Naive B cell (primary cell): ENCODE measurements at regions not wholly inside any gene's neighbourhood (a gene's known extent, or its start where the extent isn't known, plus 50 kb on each side); places are given as distances from the start of the nearest gene placed in this dataset.

Experiments
- ATAC-seq, 2 donors: fragments of 150-1000 bp; cut with Tn5 transposase; 2 replicates each; pipeline ENCODE4 v1.10.0; 2021; ENCODE audit warnings: low read depth in 2 of 2, mild to moderate bottlenecking in 2 of 2, moderate library complexity in 2 of 2
- DNase-seq: peaks from one replicate; pipeline ENCODE4 v3.0.0; 2022
- H3K27ac Mint-ChIP-seq, 6 donors: one replicate each; pipeline ENCODE4 v1.8.0; 2020 to 2022; ENCODE audit warnings: mild to moderate bottlenecking in 6 of 6, mixed read lengths in 6 of 6, moderate library complexity in 5 of 6, inconsistent platforms in 2 of 6
- H3K27me3 Mint-ChIP-seq, 3 donors: one replicate each; pipeline ENCODE4 v1.8.0; 2021 to 2022; ENCODE audit warnings: mixed read lengths in 3 of 3, mild to moderate bottlenecking in 1 of 3
- H3K36me3 Mint-ChIP-seq, 2 donors: one replicate each; pipeline ENCODE4 v1.8.0; 2020 to 2022; ENCODE audit warnings: mixed read lengths in 2 of 2, inconsistent platforms in 1 of 2, mild to moderate bottlenecking in 1 of 2
- H3K4me1 Mint-ChIP-seq, 3 donors: one replicate each; pipeline ENCODE4 v1.8.0; 2020 to 2022; ENCODE audit warnings: mixed read lengths in 3 of 3, inconsistent platforms in 1 of 3, mild to moderate bottlenecking in 1 of 3, moderate library complexity in 1 of 3
- H3K4me3 Mint-ChIP-seq, 8 donors: one replicate each; pipeline ENCODE4 v1.8.0; 2020 to 2022; ENCODE audit warnings: mild to moderate bottlenecking in 8 of 8, mixed read lengths in 8 of 8, moderate library complexity in 8 of 8, inconsistent platforms in 2 of 8
- H3K9me3 Mint-ChIP-seq, 7 donors: one replicate each; pipeline ENCODE4 v1.8.0; 2020 to 2022; ENCODE audit warnings: mixed read lengths in 7 of 7, mild to moderate bottlenecking in 5 of 7, inconsistent platforms in 2 of 7, moderate library complexity in 1 of 7

GRCh38 chr6:11346516-11346915 lies 114.0 kb upstream of the NEDD9 start:
- DNase-seq (no peak), ATAC-seq (peak; percentile 67 to 80)
- peaks cover 81 to 98% (median 97%) of the 10 kb centered on the region in 3 donors for H3K4me1 Mint-ChIP-seq
- peak overlapping the region; percentile 39 to 88 (median 72) for H3K27ac Mint-ChIP-seq
- H3K9me3 Mint-ChIP-seq = peaks cover 0 to 4% (median 0%) of the 10 kb centered on the region in 7 donors
- H3K27me3 Mint-ChIP-seq = no peaks in the 10 kb centered on the region
- peak overlapping the region in 5 of 8 donors; percentile 23 to 83 (median 53) for H3K4me3 Mint-ChIP-seq
- peaks cover 25 to 39% of the 10 kb centered on the region in 2 donors for H3K36me3 Mint-ChIP-seq

- Mint-ChIP-seq H3K27me3 (no peaks in the 10 kb centered on the region), H3K4me3 (peak overlapping the region in 2 of 8 donors; percentile 6 to 37), H3K27ac (peak overlapping the region in 5 of 6 donors; percentile 52 to 89 (median 75)), H3K4me1 (peaks cover 81 to 96% (median 94%) of the 10 kb centered on the region in 3 donors), H3K36me3 (peaks cover 24 to 38% of the 10 kb centered on the region in 2 donors), H3K9me3 (no peaks in the 10 kb centered on the region)
- ATAC-seq (no peak), DNase-seq (no peak)
Measured at GRCh38 chr6:11345536-11345935, 113.1 kb upstream of the NEDD9 start.

DNA sequence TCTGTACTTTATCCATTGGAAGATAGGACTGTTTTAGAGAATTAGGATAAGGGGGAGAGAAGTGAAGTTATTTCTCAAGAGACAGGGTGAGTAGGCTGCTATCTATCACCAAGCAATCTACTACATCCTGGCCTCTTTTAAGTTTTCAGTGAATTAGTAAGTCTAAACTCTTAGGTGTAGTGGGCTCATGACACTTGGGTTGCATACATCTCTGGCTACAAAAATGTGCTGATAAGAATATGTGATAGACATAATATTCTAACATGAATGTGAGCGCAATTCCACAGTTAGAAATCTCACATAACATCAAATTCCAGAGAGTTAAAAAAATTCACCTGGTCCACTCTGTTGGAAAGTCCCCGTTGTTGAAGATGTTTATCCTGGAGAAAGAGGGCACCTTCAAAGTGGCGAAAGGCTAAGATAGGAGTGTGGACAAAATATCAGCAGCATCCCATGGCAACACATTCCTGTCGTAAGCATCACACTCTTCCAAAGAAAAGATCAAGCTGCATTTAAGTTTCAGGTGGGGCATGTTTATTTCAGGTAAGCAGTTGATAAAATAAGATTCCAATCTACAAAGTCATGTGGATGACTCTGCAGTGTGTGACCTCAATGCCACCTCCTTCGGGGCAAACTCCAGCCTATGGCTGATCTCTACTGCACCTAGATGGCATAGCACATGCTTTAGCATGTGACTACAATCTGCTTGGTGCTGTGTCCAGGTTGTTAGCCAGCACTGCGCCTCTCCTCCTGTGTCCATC lies 111.7 kb upstream of the NEDD9 start:
- peaks cover 28 to 45% of the 10 kb centered on the region in 2 donors for H3K36me3 Mint-ChIP-seq
- peak overlapping the region in 2 of 8 donors; percentile 21 to 35 for H3K4me3 Mint-ChIP-seq
- H3K4me1 Mint-ChIP-seq = peaks cover 79 to 92% (median 84%) of the 10 kb centered on the region in 3 donors
- no peaks in the 10 kb centered on the region for H3K27me3 Mint-ChIP-seq
- no peak for DNase-seq
- peaks cover 0 to 7% (median 0%) of the 10 kb centered on the region in 7 donors for H3K9me3 Mint-ChIP-seq
- H3K27ac Mint-ChIP-seq = peak overlapping the region in 5 of 6 donors; percentile 73 to 78 (median 74)
- ATAC-seq = no peak

GRCh38 chr6:11341867-11342266 lies 109.4 kb upstream of the NEDD9 start:
- Mint-ChIP-seq H3K36me3 (peaks cover 28 to 48% of the 10 kb centered on the region in 2 donors), H3K27ac (peak overlapping the region in 4 of 6 donors; percentile 9 to 78 (median 70)), H3K9me3 (peaks cover 0 to 7% (median 0%) of the 10 kb centered on the region in 7 donors), H3K4me1 (peaks cover 69 to 73% (median 70%) of the 10 kb centered on the region in 3 donors), H3K4me3 (no peak overlapping the region), H3K27me3 (no peaks in the 10 kb centered on the region)
- DNase-seq = no peak
- ATAC-seq = no peak

DNA sequence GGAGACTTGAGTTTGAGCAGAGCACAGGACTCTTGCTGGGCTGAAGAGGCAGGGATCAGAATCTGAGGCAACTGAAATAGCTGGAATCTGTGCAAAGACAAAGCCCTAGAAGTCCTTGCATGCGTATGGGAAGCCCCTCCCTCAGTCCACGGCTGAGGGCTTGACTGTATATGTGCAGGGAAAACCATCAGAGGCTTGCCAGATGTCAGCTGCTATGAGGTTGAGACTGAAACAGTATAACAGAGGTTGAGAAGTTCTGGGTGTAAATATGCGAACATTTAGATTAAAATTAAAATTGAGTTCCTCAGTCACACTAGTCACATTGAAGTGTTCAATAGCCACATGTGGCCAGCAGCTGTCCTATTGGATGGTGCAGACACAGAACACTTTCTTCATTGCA lies 108.8 kb upstream of the NEDD9 start:
- peak overlapping the region; percentile 8 to 86 (median 60) for H3K27ac Mint-ChIP-seq

DNA sequence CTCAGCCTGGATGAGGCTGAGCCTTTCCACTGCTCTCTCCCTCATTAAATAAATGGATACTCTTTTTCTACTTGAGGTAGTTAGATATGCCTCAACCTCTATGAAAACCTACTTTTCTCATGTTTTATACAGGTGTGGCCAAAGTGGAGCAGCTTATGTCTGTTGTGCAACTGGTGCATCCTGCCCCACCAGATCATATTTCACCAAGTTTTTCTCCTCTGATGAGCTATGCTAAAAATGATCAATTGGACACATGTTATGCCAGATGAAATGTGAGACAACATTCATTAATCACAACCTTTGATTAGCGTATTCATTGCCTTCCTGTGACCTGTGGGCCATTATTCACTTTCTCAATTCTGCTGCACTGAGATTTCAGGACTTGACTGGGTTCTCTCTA lies 106.9 kb upstream of the NEDD9 start:
- Mint-ChIP-seq H3K27me3 (no peaks in the 10 kb centered on the region), H3K27ac (peak overlapping the region in 1 of 6 donors; percentile 33), H3K36me3 (peaks cover 27 to 46% of the 10 kb centered on the region in 2 donors), H3K4me1 (peaks cover 54 to 65% (median 57%) of the 10 kb centered on the region in 3 donors), H3K9me3 (peaks cover 0 to 7% (median 0%) of the 10 kb centered on the region in 7 donors), H3K4me3 (no peak overlapping the region)
- DNase-seq = no peak
- no peak for ATAC-seq

More for the DNA sequence above, 108.8 kb upstream of the NEDD9 start:
- DNase-seq = no peak
- Mint-ChIP-seq H3K9me3 (peaks cover 0 to 7% (median 0%) of the 10 kb centered on the region in 7 donors), H3K4me1 (peaks cover 64 to 67% (median 65%) of the 10 kb centered on the region in 3 donors), H3K36me3 (peaks cover 28 to 48% of the 10 kb centered on the region in 2 donors), H3K27me3 (no peaks in the 10 kb centered on the region), H3K4me3 (peak overlapping the region in 1 of 8 donors; percentile 51)
- no peak for ATAC-seq

DNA sequence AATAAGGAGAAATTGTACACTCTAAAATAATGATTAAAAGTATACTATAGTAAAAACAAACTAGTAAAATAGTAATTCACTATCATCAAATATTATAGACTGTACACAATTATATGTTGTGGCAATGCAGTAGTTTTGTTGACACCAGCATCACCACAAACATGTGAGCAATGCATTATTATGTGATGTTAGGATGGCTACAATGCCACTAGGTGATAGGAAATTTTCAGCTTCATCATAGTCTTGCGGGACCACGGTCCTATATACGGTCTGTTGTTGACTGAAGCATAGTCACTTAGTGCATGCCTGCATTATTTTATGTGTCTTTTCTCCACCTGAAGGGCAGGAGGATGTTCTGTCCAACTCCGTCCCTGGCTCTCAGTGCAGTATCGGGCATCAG lies 104.8 kb upstream of the NEDD9 start:
- peaks cover 0 to 7% (median 0%) of the 10 kb centered on the region in 7 donors for H3K9me3 Mint-ChIP-seq
- no peaks in the 10 kb centered on the region for H3K27me3 Mint-ChIP-seq
- H3K36me3 Mint-ChIP-seq = peaks cover 30 to 41% of the 10 kb centered on the region in 2 donors
- H3K4me1 Mint-ChIP-seq = peaks cover 52 to 63% (median 57%) of the 10 kb centered on the region in 3 donors
- ATAC-seq (no peak), DNase-seq (no peak)
- H3K4me3 Mint-ChIP-seq = no peak overlapping the region
- peak overlapping the region in 3 of 6 donors; percentile 31 to 85 (median 61) for H3K27ac Mint-ChIP-seq

DNA sequence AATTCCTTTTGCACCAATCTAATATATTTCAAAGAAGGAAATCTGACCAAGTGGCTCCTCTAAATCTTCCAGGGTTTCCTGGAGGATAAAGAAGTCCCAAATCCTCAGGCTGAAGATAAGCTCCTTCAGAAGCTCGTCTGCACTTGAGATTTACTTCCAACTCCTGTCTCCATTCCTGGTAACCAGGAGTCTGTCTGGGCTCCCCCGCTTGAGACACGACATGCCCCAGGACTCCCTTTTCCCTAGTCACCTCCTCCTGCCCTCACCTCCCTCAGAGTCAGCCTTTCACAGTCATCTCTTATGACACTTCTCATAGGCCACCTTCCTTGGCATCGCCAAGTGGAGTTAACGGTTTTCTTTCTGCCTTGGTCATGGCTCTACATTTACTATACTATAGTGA lies 103.4 kb upstream of the NEDD9 start:
- Mint-ChIP-seq H3K27ac (peak overlapping the region in 4 of 6 donors; percentile 1 to 89 (median 59)), H3K4me3 (no peak overlapping the region), H3K9me3 (peaks cover 0 to 7% (median 0%) of the 10 kb centered on the region in 7 donors), H3K4me1 (peaks cover 56 to 67% (median 66%) of the 10 kb centered on the region in 3 donors), H3K27me3 (no peaks in the 10 kb centered on the region), H3K36me3 (peaks cover 31 to 33% of the 10 kb centered on the region in 2 donors)
- no peak for DNase-seq
- no peak for ATAC-seq

- Mint-ChIP-seq H3K27ac (peak overlapping the region; percentile 21 to 87 (median 75)), H3K9me3 (no peaks in the 10 kb centered on the region), H3K27me3 (no peaks in the 10 kb centered on the region), H3K4me3 (peak overlapping the region in 6 of 8 donors; percentile 13 to 76 (median 49)), H3K4me1 (peaks cover 67 to 83% (median 68%) of the 10 kb centered on the region in 3 donors), H3K36me3 (peaks cover 17 to 18% of the 10 kb centered on the region in 2 donors)
- ATAC-seq = peak; percentile 58 to 60
- DNase-seq = no peak
Measured at GRCh38 chr6:11333132-11333849, 100.8 kb upstream of the NEDD9 start.

DNA sequence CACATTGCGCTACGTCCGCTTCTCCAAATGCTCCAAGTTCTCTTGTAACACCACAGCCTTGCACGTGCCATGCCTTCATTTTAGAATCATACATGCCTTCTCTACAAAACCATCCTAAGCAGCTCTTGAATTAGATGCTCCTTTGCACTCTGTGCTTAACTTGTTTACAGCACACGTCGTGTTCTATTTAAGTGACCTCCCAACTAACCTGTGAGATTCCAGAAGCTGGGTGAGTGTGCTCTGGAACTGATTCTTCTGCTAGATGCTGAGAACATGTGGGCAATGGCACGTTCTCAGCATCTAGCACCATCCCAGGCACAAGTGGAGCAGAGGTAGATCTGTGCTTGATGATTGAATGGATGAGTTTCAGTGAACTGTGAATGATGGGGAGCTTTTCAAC lies 100.0 kb upstream of the NEDD9 start:
- no peak for ATAC-seq
- Mint-ChIP-seq H3K27ac (peak overlapping the region in 5 of 6 donors; percentile 15 to 90 (median 74)), H3K4me3 (peak overlapping the region in 5 of 8 donors; percentile 1 to 85 (median 23)), H3K4me1 (peaks cover 65 to 83% (median 74%) of the 10 kb centered on the region in 3 donors), H3K36me3 (peaks cover 20 to 22% of the 10 kb centered on the region in 2 donors), H3K27me3 (no peaks in the 10 kb centered on the region), H3K9me3 (no peaks in the 10 kb centered on the region)
- DNase-seq = no peak

DNA sequence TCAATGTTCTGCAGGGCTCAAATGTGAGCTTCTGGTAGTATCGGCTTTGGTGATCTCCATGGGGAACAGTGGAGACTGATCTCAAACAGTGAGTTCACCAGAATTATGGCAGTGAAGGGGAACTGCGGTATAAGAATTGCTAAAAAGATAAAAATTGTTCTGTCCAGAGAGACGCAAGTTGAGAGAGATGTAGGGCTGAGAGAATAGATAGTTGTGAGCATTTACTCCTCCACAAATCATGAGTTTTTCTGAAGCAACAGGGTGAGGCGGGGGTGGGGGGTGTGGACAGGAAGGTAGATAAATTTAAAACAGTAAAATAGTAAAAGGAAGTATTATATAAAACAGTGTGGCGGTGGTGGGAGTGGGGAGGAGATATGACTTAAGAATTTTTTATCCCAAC lies 98.6 kb upstream of the NEDD9 start:
- no peak for DNase-seq
- H3K4me1 Mint-ChIP-seq = peaks cover 70 to 91% (median 83%) of the 10 kb centered on the region in 3 donors
- peak; percentile 23 to 27 for ATAC-seq
- peak overlapping the region; percentile 56 to 87 (median 77) for H3K4me3 Mint-ChIP-seq
- H3K27ac Mint-ChIP-seq = peak overlapping the region; percentile 49 to 94 (median 87)
- no peaks in the 10 kb centered on the region for H3K27me3 Mint-ChIP-seq
- H3K9me3 Mint-ChIP-seq = no peaks in the 10 kb centered on the region
- peaks cover 22 to 25% of the 10 kb centered on the region in 2 donors for H3K36me3 Mint-ChIP-seq

GRCh38 chr6:11330413-11330760 lies 97.9 kb upstream of the NEDD9 start:
- Mint-ChIP-seq H3K27me3 (no peaks in the 10 kb centered on the region), H3K36me3 (peaks cover 16 to 25% of the 10 kb centered on the region in 2 donors), H3K4me1 (peaks cover 66 to 90% (median 75%) of the 10 kb centered on the region in 3 donors), H3K4me3 (peak overlapping the region in 7 of 8 donors; percentile 45 to 87 (median 68)), H3K9me3 (no peaks in the 10 kb centered on the region), H3K27ac (peak overlapping the region; percentile 49 to 97 (median 94))
- peak; percentile 14 to 30 for ATAC-seq
- no peak for DNase-seq

DNA sequence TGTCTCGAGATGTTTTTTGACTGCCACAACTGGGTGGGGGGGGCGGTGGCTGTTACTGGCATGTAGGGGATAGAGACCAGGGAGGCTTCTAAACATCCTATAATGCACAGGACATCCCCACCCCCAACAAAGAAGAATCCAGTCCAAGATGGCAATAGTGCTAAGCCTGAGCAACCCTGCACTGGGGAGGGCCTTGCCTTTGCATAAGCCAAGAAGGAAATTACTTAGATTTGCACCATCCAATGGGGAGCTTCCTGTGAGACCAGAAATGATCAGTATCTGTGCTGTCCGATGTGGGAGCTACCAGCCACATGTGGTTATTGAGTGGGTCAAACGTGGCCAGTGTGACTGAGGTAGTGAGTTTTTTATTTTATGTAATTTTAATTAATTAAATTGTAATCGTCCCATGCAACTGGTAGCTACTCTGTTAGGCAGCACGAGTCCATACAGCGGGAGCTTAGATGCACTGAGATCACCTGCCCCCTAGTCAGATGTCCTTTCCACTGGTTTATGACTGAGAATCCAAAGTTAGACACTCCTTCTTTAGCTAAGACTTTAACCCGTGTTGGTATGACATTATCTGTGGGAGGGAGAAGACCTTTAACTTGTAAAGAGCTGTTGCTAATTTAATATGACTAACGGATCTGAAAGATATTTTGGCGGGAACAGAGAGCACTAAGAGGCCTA lies 97.4 kb upstream of the NEDD9 start:
- DNase-seq (no peak), ATAC-seq (no peak)
- H3K4me1 Mint-ChIP-seq = peaks cover 66 to 90% (median 75%) of the 10 kb centered on the region in 3 donors
- peak overlapping the region; percentile 49 to 97 (median 94) for H3K27ac Mint-ChIP-seq
- H3K27me3 Mint-ChIP-seq = no peaks in the 10 kb centered on the region
- H3K9me3 Mint-ChIP-seq = no peaks in the 10 kb centered on the region
- peaks cover 16 to 25% of the 10 kb centered on the region in 2 donors for H3K36me3 Mint-ChIP-seq
- H3K4me3 Mint-ChIP-seq = peak overlapping the region in 7 of 8 donors; percentile 30 to 87 (median 65)
